ENCODE measurements at regions not wholly inside any gene's neighbourhood (a gene's known extent, or its start where the extent isn't known, plus 50 kb on each side); places are given as distances from the start of the nearest gene placed in this dataset.
"Not testable (repeated sequence)": the region's sequence is repeated elsewhere in the genome, so short reads cannot be mapped to it uniquely, and the experiment has no call there.

GRCh38 chr1:73842436-73842835, 355.5 kb downstream of the LRRIQ3 start:
- DNase-seq: no peak

- peak; percentile 4 for DNase-seq
Observed at GRCh38 chr1:73839922-73840321, 358.1 kb downstream of the LRRIQ3 start.

GRCh38 chr1:73832276-73833181, 365.4 kb downstream of the LRRIQ3 start:
- no peak for DNase-seq

- not testable (repeated sequence) for DNase-seq
Observed at GRCh38 chr1:73827283-73827682, 370.7 kb downstream of the LRRIQ3 start.

GRCh38 chr1:73824065-73824464, 373.9 kb downstream of the LRRIQ3 start:
- no peak for DNase-seq

GRCh38 chr1:73821520-73821919, 376.5 kb downstream of the LRRIQ3 start:
- no peak for DNase-seq

- DNase-seq: no peak
Observed at GRCh38 chr1:73820843-73821242, 377.1 kb downstream of the LRRIQ3 start.

GRCh38 chr1:73813716-73814115, 384.3 kb downstream of the LRRIQ3 start:
- DNase-seq: no peak

- DNase-seq: no peak
Observed at GRCh38 chr1:73813236-73813635, 384.7 kb downstream of the LRRIQ3 start.

DNA sequence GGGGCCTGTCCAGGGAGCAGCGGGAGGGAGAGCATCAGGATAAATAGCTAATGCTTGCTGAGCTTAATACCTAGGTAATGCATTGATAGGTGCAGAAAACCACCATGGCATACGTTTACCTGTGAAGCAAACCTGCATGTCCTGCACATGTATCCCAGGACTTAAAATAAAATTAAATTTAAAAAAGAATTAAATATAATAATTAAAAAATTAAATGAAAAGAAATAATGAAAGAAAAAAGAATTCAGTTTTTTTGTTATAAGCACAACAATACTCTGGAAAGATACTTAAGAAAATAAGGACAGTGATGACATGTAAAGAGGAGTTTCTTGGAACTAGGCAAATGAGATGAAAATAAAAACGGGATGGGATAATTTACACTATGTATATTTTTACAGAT, 386.2 kb downstream of the LRRIQ3 start:
- no peak for DNase-seq

- DNase-seq: no peak
Observed at GRCh38 chr1:73804935-73805334, 393.0 kb downstream of the LRRIQ3 start.

DNA sequence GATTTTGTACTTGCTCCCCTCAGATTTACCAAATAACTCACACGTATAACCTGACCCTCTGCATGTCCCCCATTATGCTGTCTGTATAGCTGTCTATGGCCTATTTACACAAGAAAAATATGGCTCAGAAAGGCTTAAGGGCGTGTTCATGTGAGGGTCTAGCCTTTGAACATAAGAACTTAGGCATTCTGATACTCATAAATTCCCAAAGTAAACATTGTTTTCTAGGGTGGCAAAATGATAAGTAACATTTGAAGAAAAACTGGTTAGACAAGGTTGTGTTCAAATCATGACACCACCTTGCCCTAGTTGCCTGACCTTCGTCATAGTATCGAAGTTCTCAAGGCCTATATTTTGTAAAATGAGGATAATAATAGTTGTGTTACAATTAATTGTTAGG, 394.6 kb downstream of the LRRIQ3 start:
- no peak for DNase-seq

DNA sequence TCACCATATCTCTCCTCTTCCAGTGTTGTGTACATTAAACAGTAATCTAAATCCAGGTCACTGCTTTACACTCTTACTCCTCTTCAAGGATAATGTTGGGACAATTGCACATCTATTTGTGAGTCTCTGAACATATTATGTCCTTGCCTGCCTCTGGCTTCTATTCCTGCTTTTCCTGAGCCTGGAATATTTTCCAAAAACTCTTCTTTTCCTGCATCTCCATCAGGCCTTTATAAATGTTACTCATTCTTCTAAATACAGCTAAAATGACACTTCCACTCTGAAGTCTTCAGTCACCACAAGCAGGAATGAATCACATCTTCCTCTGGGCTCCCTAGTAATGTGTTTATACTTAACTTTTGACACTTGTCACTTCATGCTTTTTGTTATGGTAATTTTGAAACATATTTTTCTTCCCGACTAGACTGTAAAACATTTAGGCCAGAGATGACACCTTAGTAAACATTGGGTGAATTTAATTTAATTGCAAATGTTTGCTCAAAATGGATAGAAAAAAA, 396.0 kb downstream of the LRRIQ3 start:
- no peak for DNase-seq

DNA sequence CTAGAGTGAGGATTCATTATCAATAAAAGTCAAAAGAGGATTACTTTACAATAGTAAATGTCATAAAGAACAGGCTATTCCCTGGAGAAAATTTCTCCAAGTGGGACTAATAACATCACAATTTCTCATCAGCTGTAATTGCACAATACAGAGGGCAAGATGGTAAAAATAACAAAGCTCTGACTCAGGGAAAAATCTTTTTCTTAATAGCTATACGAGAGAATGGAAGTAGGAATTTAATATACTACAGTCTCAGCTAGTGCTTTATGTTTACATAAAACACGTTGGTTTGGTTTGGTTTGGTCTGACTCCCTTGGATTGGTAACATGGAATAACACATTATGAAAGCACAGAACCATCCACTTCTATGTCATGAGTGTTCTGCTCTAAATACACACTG, 397.6 kb downstream of the LRRIQ3 start:
- DNase-seq: no peak

DNA sequence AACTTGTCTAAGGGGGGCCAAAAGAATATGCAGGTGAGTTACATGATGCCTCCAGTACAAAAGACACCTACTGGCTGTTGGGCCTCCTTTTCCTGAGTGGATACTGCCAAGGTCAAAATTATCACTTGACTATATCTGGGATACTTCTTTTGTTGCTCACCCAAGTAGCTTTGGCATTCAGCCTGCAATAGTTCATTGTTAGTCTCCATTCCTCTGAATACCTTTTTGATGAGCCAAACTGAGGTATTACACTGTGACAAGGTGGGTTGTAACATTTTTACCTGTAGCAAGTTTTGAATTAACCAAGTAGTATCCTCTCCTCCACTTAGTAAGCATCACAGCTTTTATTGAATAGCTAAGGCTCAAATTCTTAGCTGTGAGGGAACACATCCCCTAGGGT, 408.0 kb downstream of the LRRIQ3 start:
- DNase-seq: no peak

- no peak for DNase-seq
Observed at GRCh38 chr1:73784026-73784425, 413.9 kb downstream of the LRRIQ3 start.

DNA sequence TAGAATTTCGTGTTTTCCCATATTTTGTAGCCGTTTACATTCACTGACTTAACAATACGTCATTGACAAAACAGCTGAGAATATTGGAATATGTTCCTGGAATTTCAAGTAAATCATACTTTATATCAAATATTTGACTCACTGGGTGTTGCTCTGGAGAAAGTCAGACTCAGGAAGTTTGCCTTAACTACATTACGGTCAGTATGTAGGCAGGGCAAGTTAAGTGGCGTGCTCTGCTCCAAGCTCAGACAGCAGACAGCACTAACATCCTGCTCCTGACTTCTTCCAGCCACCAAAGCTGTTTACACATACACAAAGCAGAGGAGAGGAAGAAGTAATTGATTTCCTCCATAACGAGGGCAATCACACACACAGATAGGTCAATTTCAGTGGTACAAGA, 414.6 kb downstream of the LRRIQ3 start:
- no peak for DNase-seq

DNA sequence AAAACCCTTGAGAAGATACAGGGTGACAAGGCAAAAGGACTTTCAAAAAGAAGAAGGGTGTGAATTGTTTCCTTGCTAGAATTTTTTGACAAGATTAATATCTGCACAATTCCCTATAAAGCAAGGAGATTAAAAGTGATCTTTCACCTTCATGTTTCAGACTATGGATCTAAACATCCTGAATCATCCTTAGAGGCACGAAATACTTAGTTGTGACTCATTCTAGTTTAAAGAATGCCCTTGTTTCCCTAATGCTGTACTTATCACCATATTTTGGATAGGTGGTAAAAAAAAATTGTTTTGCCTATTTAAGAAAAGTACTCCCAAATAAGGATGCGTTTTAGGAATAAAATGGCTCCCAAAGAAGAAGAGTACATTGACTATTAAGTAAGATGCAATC, 415.1 kb downstream of the LRRIQ3 start:
- no peak for DNase-seq

DNA sequence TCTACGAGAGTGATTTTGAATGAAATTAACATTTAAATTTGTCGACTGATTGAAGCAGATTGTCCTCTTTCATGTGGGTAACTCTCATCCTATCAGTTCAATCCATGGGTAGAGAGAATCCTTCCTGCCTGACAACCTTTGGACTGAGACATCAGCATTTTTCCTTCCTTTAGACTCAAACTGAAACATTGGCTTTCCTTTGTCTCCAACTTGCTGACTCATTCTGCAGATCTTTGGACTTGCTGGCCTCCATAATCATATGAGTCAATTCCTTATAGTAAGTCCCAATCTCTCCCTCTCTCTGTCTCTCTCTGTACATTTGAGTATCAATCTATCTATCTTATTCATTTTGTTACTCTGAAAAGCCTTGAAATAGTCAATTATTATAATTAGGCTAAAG, 416.7 kb downstream of the LRRIQ3 start:
- no peak for DNase-seq

DNA sequence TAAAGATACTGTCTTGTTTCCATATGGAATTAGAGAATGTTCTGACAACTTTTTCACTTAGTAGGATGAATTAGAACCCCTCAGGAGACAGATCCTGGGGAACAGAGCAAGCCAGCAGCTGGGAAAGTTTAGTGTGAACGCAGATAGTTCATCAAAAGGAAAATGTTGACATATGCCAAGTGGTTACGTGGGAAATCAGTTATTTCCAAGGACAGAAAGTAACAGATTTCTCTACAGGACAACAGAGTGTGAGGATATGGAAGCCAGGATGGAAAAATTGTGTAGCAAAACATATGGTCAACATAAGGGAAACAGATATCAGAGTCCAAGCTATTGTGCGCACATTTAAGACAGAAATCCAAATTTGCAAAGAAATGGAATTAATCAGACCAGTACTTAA, 419.5 kb downstream of the LRRIQ3 start:
- DNase-seq: no peak

GRCh38 chr1:73775896-73776295, 422.1 kb downstream of the LRRIQ3 start:
- DNase-seq: no peak

- no peak for DNase-seq
Observed at GRCh38 chr1:73772941-73773340, 425.0 kb downstream of the LRRIQ3 start.

DNA sequence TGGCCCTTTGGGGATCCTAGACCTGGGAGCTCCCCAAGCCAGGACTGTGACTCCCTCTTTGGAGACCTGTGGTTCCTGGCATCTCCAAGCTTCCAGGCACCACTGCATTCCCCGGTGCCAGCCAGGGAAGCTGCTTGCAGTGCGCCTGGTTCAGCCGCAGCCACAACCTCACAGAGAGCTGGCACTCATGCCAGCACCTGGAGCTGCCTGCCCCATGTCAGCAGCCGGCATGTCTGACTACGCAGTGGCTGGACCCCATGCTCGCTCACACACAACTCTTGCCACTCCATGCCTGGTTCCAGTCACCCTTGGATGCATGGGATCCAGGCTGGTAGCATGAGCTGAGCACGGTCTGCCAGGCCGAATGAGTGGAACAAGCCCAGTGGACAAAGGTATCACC, 426.6 kb downstream of the LRRIQ3 start:
- no peak for DNase-seq

Measured in renal pelvis (tissue), 1 donor.